HG03378 (cell line): ENCODE measurements at regions not wholly inside any gene's neighbourhood (a gene's known extent, or its start where the extent isn't known, plus 50 kb on each side); places are given as distances from the start of the nearest gene placed in this dataset.

Experiments used
- ATAC-seq: cut with Tn5 transposase; IDR thresholded peaks from one replicate; pipeline ENCODE4 v1.9.1; 2021; ENCODE audit warnings: mild to moderate bottlenecking, moderate library complexity; ENCODE audit not compliant: unreplicated experiment

- ATAC-seq: no peak
Measured at GRCh38 chr1:98385652-98386051, 275.9 kb upstream of the SNX7 start.

GRCh38 chr1:98384461-98385141 lies 276.9 kb upstream of the SNX7 start:
- no peak for ATAC-seq

DNA sequence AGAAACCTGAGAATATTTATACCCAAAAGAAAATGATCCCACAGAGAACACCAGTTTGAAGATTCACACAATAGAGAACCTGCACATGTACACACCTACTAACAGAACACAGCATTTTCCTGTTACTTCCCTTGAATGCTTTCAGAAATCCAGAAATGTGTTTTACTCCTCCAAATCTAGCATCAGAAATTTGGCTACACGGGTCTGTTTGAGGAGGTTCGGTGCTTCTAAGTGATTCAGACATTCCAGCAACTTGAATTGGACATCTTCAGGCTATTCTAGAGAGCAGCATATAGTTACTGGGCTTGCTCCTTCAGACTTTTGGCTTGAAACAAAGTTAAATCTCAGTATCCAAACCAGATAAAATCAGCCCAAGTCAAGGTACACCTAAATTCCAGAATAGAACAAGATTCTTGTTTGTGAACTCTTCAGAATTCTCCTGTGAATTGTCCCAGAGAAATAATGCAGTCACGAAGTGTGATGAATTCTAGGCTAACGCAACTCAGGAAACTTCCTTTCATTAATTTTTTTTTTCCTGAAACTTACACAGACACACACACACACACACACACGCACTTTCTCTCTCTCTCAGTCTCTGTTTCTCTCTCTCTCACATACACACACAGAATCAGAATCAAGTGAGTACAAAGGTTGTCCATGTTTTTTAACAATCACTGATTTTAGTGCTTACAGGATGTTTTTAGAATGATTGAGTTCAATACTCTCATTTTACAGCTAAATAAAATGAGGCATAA lies 278.4 kb upstream of the SNX7 start:
- no peak for ATAC-seq

DNA sequence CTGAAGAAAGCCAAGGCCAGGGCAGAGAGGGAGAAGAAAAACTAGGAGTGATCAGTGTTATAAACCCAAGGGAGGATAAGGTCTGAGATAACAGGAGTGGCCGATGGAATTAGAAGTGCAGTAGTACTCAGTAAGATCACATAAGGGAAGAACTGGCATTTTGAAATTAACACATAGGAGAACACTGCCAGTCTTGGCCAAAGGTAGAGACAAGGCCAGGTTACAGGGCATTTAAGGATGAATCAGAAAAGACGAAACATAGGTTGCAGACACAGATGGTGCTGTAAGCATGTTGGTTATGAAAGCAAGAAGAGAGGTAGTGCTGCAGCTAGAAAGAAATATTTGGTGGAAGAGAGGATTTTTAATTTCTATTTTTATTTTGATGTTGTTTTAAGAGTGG lies 278.9 kb upstream of the SNX7 start:
- ATAC-seq: no peak

- no peak for ATAC-seq
Measured at GRCh38 chr1:98374098-98374497, 287.4 kb upstream of the SNX7 start.

DNA sequence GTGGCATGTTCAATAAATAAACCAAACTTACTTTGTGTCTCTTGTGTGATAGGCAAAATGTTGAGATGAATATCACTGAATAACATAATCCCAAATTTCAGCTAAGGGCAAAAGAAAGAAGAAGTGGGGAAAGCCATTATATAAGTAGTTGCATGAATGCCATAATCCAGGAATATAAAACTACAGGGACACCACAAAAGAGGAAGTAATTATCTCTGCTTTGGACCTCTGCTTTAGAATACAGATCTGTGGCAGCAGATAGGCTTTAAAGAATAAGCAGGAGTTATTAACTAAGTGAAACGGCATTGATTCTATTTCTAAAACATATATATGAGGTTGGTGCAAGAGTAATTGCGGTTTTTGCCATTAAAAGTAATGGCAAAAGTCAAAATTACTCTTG lies 288.5 kb upstream of the SNX7 start:
- no peak for ATAC-seq

DNA sequence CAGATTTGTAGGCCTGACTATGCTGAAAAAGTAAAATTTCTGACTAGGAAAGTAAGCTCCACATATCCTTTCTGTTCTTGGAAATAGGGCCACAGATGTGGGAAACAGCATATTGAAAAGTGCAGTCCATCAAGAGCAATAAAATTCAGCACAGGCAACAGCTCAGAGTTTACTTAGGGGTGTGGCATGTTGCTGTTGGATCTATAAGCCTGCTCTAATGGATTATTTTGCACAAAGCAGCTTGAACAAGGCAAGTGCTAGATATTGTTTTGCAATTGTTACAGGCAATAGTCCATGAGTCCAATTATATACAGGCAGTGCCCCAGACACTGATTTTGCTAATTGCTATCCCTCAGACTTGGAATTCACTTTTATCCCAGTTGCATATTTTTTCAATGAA lies 289.8 kb upstream of the SNX7 start:
- ATAC-seq: no peak

- ATAC-seq: no peak
Measured at GRCh38 chr1:98369463-98369862, 292.1 kb upstream of the SNX7 start.

GRCh38 chr1:98368995-98369394 lies 292.5 kb upstream of the SNX7 start:
- ATAC-seq: no peak

DNA sequence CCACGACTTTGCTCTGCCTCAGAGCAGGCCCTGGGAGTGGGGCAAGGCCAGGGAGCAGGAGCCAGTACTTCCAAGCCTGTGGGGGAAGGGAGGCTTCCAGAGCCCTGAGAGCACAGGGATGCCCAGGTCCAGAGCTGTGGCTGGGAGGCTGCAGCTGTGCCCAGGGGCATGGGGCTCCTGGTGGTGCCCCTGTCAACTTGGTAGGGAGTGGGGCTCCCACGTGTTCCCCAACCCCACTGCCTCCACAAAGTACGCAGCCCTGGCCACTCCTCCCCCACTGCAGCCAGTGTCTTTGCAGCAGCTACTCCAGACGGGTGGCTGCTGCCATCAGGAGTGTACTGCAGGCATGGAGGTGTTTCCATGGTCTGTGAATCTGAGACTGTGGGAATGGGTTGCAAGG lies 294.1 kb upstream of the SNX7 start:
- no peak for ATAC-seq

GRCh38 chr1:98366343-98366742 lies 295.2 kb upstream of the SNX7 start:
- no peak for ATAC-seq

DNA sequence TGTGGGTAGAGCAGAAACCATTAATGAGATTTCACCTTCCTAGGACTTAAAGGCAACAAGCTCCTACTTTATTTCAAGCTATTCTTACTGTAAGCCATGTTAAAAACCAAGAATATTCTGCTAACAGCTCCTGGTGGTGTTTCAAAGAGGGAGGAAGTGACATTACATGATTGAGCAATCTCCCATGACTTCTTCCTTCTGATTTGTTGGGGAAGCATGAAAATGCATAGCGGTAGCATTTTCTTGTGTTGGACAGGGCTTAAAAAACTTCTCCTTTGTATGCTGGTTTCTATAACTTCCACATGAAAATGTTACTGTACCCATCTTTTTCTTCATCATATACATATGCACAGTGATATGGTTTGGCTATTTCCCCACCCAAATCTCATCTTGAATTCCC lies 297.0 kb upstream of the SNX7 start:
- ATAC-seq: no peak

- ATAC-seq: no peak
Measured at GRCh38 chr1:98360864-98361263, 300.7 kb upstream of the SNX7 start.

GRCh38 chr1:98355656-98356383 lies 305.7 kb upstream of the SNX7 start:
- ATAC-seq: no peak

- no peak for ATAC-seq
Measured at GRCh38 chr1:98352378-98352777, 309.1 kb upstream of the SNX7 start.

DNA sequence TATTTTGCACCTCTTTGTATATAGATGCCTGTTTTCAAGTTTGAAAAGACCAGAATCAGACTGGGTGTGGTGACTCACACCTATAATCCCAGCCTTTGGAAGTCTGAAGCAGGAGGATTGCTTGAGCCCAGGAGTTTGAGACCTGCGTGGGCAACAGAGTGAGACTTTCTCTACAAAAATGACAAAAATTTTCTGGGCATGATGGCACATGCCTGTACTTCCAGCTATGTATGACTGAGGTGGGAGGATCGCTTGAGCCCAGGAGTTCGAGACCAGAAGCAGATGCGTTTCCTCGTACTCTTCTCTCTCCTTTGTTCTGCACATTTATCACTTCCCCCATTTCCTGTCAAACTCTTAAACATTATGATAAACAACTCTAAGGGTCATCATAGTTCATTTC lies 310.0 kb upstream of the SNX7 start:
- no peak for ATAC-seq

GRCh38 chr1:98345417-98345816 lies 316.1 kb upstream of the SNX7 start:
- ATAC-seq: no peak

DNA sequence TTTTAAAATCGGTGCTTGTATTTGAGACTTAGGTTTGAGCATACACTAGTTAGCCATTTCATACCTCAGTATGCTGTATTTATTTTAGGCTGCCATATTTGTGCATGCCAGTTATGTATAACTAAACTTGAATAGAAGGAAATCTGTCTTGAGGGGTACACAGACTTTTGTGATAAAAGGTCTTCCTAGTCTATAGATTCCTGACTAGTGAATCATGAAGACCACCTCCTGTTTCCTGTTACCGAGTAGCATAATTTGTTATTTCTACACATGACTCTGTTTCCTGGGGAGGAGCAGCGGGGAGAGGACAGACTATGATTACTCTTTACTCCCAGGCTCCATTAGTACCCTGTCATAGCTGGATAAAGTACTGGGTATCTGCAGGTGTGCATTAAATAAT lies 316.8 kb upstream of the SNX7 start:
- no peak for ATAC-seq

- no peak for ATAC-seq
Measured at GRCh38 chr1:98342566-98342965, 319.0 kb upstream of the SNX7 start.

- no peak for ATAC-seq
Measured at GRCh38 chr1:98340511-98340910, 321.0 kb upstream of the SNX7 start.

- ATAC-seq: no peak
Measured at GRCh38 chr1:98336472-98337083, 324.9 kb upstream of the SNX7 start.

DNA sequence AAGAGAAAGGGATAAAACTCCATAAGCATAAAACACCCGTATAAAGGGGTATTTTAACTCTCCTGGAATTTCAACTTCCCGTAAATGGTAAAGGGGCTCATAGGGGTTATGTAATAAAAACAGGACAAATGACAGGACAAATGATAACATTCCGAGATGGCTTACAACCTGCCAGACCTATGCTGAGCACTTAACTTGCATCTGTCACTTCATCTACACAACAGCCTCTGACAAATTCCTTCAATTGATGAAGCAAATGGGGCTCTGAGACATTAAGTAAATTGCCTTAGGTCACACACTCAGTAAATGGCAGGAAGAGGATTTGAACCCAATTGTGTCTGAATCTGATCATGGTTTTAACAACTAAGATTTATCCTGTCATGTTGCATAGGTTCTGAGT lies 327.6 kb upstream of the SNX7 start:
- ATAC-seq: no peak
